ENCODE measurements at regions not wholly inside any gene's neighbourhood (a gene's known extent, or its start where the extent isn't known, plus 50 kb on each side); places are given as distances from the start of the nearest gene placed in this dataset.

DNA sequence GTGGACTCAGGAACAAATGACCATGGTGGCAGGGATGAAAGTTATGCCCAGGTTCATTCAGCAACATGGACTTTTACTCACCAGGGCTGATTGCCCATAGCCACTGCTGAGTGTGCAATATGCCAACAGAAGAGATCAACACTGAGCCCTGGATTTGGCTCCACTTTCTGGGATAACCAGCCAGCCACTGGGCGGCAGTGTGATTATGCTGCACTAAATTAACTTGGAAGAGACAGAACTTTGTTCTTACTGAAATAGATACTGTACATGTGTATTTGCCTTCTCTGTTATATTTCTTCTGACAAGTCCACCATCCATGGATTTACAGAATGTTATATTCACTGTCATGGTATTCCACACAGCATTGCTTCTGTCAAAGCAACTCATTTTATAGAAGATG, 257.4 kb downstream of the TDRD3 start:
- TF ChIP-seq, protein P1, sequence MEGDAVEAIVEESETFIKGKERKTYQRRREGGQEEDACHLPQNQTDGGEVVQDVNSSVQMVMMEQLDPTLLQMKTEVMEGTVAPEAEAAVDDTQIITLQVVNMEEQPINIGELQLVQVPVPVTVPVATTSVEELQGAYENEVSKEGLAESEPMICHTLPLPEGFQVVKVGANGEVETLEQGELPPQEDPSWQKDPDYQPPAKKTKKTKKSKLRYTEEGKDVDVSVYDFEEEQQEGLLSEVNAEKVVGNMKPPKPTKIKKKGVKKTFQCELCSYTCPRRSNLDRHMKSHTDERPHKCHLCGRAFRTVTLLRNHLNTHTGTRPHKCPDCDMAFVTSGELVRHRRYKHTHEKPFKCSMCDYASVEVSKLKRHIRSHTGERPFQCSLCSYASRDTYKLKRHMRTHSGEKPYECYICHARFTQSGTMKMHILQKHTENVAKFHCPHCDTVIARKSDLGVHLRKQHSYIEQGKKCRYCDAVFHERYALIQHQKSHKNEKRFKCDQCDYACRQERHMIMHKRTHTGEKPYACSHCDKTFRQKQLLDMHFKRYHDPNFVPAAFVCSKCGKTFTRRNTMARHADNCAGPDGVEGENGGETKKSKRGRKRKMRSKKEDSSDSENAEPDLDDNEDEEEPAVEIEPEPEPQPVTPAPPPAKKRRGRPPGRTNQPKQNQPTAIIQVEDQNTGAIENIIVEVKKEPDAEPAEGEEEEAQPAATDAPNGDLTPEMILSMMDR (IDR thresholded peaks at IDR 0.05; ENCODE audit: poor library complexity): peak; percentile 77
- no peak for TF ChIP-seq EZH2 (IDR thresholded peaks at IDR 0.05; ENCODE audit: borderline replicate concordance)
- TF ChIP-seq EZH2phosphoT487 (IDR thresholded peaks at IDR 0.05; ENCODE audit: low read depth, severe bottlenecking, unreplicated experiment): no peak

Measured in hepatocyte (in vitro differentiated cells).